Activated CD4-positive, alpha-beta T cell treated with anti-CD3 and anti-CD28 coated beads, Interleukin-2, Interleukin-6, amounts not matched to agents 100 ng/mL and 50 ng/mL, durations not matched to agents 16 hours and 8 hours (primary cell): ENCODE measurements at regions not wholly inside any gene's neighbourhood (a gene's known extent, or its start where the extent isn't known, plus 50 kb on each side); places are given as distances from the start of the nearest gene placed in this dataset.

Experiments
- DNase-seq: peaks from one replicate; pipeline ENCODE4 v3.0.0-alpha.2; 2020

- DNase-seq, result no peak
These were observed 178.6 kb downstream of the EMX2 start for GRCh38 chr10:117720931-117721835.

GRCh38 chr10:117721873-117722272 lies 179.3 kb downstream of the EMX2 start:
- DNase-seq, result no peak

- DNase-seq, result no peak
These were observed 180.8 kb downstream of the EMX2 start for GRCh38 chr10:117723343-117723742.

- no peak for DNase-seq
These were observed 183.4 kb downstream of the EMX2 start for GRCh38 chr10:117725993-117726392.

- no peak for DNase-seq
These were observed 184.2 kb downstream of the EMX2 start for GRCh38 chr10:117726596-117727295.

- DNase-seq, result no peak
These were observed 184.9 kb downstream of the EMX2 start for GRCh38 chr10:117727421-117727820.

GRCh38 chr10:117728087-117728486 lies 185.5 kb downstream of the EMX2 start:
- DNase-seq, result no peak

GRCh38 chr10:117729156-117729555 lies 186.6 kb downstream of the EMX2 start:
- no peak for DNase-seq

GRCh38 chr10:117731121-117731791 lies 188.7 kb downstream of the EMX2 start:
- no peak for DNase-seq

- DNase-seq, result no peak
These were observed 192.3 kb downstream of the EMX2 start for GRCh38 chr10:117734731-117735405.

GRCh38 chr10:117736655-117737054 lies 194.1 kb downstream of the EMX2 start:
- DNase-seq, result no peak

GRCh38 chr10:117740088-117740487 lies 197.5 kb downstream of the EMX2 start:
- no peak for DNase-seq

- DNase-seq, result no peak
These were observed 198.2 kb downstream of the EMX2 start for GRCh38 chr10:117740691-117741222.

- no peak for DNase-seq
These were observed 199.0 kb downstream of the EMX2 start for GRCh38 chr10:117741524-117741923.

GRCh38 chr10:117743509-117743908 lies 201.0 kb downstream of the EMX2 start:
- no peak for DNase-seq

- DNase-seq, result no peak
These were observed 202.8 kb downstream of the EMX2 start for GRCh38 chr10:117745301-117745700.

GRCh38 chr10:117746541-117747448 lies 204.2 kb downstream of the EMX2 start:
- no peak for DNase-seq

GRCh38 chr10:117747636-117748035 lies 205.1 kb downstream of the EMX2 start:
- no peak for DNase-seq

GRCh38 chr10:117748058-117748457 lies 205.5 kb downstream of the EMX2 start:
- DNase-seq, result no peak

GRCh38 chr10:117750616-117751015 lies 208.1 kb downstream of the EMX2 start:
- no peak for DNase-seq

- no peak for DNase-seq
These were observed 208.7 kb downstream of the EMX2 start for GRCh38 chr10:117751259-117751658.

- no peak for DNase-seq
These were observed 209.6 kb downstream of the EMX2 start for GRCh38 chr10:117752103-117752502.
